Stromal cell of bone marrow (primary cell): ENCODE measurements at regions not wholly inside any gene's neighbourhood (a gene's known extent, or its start where the extent isn't known, plus 50 kb on each side); places are given as distances from the start of the nearest gene placed in this dataset.
A peak's percentile ranks its signal among the peaks of the same experiment; 100 is the strongest.

Source experiments
- DNase-seq: peaks from one replicate; pipeline ENCODE4 v3.0.0-alpha.2; 2012; ENCODE audit warnings: low read depth

DNA sequence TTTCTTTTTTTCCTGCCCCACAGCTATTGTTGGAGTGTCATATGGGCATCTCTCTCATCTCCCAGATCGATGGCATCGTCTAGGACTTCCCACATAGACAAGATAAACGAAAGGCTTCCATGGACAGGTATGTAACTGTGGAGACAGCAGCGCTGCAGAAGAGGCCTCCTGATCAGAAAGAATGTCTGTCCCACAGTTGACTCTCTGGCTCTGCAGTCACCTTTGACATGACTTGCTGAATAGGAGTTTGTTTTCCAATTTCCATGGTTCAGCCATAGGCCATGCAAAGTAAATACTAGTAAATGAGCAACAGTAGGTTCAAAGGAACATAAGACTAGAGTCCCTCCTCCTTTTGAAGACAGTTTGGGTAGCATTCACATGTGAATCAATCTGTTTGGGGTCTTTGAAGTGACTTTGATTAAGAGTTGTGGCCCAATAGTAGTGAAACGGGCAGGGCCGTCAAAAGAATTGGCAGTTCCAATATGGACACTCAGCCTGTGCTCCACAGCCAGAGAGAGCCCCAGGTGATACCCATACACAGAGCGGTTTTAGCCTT is 134.7 kb upstream of the IFNGR1 start:
- DNase-seq = no peak

DNA sequence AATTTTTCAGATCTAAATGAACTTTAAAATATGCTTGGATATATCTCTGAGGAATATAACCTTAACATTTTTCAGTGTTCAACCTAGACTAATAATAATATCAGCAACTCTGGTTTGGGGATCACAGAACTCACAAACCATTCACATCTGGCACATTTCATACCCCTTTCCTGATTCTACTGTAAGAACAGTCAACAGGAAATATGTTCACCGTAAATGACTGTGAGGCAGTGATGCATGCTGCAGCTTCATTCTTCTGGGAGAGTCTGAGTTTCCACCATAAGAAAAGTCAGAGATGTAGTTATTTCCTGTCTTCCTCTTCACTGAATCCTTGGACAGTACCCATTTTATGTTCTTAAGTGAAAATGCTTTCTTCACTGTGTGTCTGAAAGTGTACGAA is 134.2 kb upstream of the IFNGR1 start:
- DNase-seq = no peak

DNA sequence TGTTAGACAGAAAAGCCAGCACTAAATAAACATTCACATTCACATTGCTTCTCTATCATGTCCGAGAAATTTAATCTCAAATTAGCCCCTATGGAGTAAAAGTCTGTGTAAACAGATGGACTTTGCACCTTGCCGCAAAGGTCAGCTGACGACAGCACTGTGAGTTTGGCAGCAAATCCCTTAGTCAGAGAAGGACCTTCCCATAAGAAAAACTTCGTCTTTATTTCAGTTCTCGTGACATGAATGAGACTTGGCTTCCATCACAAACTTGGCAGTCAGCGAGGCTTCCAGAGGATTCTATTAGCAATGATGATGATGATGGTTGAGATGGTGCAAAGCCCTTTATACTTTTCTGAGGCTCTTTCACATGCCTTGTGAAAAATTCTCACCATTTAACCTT is 133.7 kb upstream of the IFNGR1 start:
- DNase-seq = no peak

DNA sequence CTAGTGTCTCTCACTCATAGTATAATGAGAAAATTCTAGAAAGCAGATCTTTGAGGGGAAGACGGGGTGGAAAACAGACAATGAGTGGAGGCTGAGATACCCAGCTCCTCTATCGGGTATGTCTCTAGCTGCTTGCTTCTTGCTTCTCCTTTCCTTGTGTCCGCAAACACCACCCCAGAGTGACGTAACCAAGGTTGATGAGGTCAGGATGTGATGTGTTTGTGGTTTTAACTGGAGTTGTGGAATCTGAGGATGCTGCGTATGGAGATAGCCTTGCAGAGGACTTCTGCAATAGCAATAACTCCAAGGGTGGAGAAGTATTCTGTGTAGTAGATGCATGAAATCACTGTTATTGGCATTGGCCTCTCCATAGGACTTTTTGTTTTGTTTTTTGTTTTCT is 132.7 kb upstream of the IFNGR1 start:
- no peak for DNase-seq

DNA sequence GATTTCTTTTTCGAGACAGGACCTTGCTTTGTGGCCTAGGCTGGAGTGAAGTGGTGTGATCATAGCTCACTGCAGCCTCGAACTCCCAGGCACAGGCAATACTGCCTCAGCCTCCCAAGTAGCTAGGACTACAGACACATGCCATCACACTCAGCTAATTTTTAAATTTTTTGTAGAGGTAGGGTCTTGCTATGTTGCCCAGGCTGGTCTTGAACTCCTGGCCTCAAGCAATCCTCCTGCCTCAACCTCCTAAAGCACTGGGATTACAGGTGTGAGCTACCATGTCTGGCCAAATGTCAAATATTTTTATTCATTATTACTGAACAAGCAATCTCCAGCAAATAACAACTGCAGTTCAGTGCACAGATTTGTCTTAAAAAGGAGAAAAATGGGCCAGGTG is 131.7 kb upstream of the IFNGR1 start:
- no peak for DNase-seq

DNA sequence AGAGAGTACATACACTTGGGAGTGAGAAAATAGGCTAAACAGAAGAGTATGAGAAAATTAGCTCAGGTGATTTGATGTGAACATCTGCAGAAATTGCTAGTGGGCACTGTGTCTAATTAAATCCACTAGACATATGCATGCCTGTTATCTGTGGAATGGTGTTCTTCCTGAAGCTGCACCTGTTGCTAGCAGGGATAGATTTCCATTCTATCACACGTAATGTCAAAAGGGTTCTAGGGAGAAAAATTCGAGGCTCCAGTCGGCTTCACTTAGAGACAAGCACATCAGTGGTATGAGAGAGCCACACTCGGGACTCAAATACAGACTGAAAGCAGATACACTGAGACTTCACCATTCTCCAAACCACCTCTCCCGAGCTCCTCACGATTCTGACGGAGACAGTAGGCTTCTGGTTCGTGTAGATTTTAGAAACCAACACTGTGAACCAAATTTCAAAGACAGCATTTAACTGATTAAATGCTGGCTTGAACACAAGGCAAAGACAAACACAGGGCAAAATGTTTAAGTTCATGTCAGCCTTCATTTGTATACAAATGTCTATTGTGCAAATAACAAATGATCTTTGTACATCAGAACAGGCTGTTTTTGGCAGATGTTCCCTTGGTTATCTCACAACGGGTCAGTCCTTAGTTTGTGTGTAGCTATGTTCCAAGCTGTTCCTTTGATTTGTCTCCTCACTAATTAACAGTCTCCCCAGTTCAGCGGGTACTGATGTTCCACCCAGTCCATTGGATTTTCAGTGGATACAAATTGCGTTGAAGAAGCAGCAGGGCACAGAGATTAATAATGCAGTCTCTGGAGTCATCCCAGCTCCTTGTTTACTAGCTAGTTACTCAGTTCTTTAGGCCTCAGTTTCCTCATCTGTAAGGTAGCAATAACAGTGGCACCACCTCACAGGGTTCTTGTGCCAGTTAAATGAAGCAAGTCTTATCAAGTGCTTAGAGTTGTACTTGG is 131.0 kb upstream of the IFNGR1 start:
- no peak for DNase-seq

DNA sequence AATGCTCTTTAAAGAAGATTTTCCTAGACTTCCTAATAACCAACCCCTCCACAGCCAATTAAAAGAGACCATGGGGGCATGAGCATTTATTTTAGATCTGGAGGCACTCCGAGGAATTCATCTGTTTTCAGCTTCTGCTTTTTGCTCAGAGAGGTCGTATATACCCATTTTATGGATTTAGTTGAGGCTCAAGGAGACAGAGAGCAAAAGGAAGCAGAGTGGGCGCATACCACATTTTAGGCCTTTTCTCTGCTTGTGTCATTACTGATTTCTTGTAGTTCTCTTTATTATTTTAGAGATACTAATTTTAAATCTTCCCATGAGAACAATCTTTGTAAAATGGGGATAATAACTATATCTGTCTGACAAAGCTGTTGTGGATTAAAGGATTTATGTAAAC is 129.6 kb upstream of the IFNGR1 start:
- DNase-seq = no peak

DNA sequence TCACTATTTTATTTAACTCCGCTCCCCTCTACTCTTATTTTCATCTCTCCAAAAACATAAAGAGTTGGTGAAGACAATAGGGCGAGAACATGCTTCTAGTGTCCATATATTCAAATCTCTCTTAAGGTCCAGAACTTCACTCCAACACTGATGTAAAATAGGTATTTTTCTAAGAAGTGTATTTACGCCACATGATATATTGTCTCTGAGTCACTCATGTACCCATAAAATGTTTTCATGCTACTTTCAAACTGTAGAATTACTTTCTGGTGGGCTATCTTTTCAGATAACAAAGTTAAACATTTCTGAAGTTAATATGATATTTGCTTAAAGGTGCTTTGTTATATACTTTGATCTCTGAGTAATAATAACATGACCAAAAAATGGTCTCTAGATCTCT is 124.1 kb upstream of the IFNGR1 start:
- DNase-seq = no peak

DNA sequence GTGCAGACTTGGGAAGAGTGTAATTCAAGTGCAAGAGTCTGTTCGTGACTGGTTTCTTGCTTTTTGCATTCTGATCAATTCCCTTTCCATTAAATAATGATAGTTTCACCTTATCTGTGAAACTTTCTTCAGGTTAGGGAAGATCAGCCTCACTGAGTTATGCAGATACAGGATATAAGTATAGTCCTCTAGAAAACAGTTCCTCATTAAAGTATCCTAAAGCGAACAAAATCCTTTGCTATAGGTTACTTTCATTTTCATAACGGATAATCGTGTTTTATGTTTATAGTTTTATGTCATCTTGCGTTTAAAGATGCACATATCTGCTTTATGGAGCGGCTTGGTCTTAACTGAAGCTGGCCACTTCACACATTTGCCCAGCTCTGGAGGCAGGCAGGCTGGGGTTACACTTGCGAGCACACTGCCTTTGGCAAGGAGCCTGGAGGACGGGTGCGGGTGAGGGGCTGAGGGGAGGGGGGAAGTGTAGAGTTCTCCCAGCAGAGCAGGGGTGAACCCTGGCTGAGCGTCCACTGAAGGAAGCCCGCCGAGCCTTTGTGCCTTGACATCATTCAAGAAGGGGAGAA is 123.5 kb upstream of the IFNGR1 start:
- no peak for DNase-seq

DNA sequence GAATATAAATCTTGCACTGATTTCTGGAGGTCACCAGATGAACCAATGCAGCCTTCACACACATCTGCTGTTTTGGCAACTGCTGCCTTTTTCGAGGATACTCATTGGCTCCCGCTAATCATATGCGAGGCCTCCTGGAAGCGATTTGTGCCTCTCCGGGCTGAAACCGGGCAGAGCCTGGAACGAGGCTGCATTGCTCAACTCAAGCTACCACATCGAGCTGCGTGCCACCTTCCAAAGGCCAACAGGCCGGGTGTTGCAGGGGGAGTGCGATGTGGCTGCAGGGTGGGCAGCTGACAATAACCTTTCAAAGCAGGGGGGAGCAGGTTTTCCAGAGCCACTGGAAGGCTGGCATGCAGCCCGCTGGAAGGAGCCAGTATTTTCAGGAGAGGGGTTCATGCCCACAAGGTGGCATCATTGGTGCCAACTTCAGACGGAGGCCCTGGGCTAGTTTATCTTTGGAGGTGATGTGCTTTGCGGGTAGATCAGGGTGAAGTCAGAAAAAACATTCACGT is 122.6 kb upstream of the IFNGR1 start:
- DNase-seq = no peak

DNA sequence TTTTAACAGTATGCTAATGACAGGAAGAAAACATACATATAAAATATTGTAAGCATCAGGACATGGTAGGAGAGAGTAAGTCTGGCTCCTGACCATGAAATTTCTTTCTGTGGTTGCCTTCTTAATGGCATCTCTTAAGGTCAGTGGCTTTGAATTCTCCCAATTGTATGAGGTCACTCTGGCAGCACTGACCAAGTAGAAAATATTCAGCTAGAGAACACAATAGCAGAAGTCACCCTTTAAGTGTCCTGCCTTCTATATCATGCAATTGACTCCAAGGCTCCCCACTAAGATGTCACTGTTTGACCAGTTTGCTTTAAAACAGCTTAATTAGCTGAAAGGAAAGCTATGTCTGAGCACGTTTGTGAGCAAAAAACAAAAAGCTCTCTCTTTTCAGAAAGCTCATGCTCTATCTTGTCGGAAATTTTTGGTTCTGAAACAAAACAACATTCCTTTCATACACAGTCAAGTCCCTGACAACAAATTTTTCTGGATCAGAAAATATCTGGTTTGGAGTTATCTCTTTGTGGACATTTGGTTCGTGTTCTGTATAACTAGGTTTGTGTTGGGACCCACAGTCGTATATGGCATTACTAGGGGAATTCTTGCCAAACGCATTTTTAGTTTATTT is 120.9 kb upstream of the IFNGR1 start:
- no peak for DNase-seq

DNA sequence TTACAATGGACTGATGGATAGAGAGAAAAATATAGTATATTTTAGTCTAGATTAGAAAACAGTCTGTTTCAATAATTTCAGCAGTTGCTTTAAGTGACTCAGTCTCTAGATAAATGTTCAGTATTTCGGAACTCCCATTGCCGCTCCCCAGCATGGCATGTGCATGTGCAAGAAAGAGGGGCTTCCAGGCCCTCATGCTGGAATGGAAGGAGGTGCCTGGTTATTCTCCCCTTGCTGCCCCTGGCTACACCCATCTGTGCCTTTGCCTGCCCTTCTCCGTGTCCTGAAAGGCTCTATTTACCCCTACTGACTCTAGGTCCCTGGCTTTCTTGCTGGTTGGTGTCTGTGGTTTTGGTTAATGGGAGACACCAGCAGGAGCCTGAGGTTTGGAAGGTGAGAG is 115.7 kb upstream of the IFNGR1 start:
- no peak for DNase-seq

DNA sequence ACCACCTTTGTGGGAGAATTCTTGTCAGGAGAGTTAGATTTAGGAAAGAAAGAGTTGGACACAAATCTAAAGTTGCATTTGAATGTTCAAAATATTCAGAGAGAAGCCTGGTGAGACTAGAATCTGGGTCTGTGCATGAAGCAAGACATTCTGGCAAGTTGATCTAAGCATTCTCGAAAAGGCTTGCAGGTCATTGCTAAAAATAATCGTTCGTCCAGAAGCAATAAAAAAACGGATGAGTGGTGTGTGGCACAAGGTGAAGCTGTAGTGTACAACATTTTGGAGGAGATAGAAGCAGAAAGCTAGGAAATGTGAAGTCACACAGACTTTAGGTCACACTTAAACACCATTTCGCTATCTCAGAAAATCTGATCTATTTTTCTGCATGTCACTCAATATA is 114.9 kb upstream of the IFNGR1 start:
- DNase-seq = no peak

DNA sequence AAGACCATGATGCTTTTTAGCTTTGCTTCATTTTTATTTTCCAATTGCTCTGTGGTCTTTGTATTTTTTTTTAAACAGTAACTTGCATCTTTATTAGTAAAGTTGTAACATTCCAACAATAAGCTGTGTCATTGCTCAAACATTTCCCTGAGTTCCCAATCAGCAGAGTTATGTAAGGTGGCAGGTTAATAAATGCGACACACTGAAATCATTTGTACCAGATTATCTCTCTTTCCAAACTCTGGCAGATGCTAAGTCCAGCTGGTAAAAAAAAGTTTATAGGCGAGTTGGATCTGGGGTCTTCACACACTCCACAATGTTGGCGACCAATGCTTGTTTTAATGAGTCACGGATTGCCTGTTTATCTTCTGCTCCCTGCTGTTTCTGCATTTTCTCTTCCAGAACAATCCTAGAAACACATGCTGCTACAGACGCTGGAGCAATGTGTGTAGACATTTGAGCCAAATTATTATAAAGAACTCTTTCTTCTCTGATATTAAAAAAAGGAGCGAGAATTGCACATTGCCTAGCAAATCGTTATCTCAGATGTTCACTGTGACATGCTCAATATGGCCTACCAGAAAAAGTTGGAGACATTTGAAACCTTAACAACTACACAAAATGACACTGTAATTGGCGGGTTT is 113.6 kb upstream of the IFNGR1 start:
- no peak for DNase-seq

DNA sequence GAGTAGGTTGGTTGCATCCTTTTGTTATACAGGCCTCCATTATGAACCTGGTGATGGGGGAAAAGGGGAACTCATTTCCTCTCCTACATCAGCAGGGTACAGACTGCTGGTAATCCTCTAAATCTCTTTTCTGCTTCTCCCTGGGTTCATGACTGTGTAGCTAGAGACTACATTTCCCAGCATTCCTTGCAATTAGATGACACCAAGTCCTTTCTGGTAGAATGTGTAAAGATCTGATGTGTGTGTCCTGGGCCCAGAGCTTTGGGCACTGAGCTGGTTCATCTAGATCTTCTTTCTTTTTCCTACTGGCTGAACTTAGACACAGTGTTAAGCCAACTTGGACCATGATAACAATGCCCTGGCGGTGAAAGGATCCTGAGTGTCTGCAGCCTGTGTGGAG is 104.7 kb upstream of the IFNGR1 start:
- DNase-seq = no peak

DNA sequence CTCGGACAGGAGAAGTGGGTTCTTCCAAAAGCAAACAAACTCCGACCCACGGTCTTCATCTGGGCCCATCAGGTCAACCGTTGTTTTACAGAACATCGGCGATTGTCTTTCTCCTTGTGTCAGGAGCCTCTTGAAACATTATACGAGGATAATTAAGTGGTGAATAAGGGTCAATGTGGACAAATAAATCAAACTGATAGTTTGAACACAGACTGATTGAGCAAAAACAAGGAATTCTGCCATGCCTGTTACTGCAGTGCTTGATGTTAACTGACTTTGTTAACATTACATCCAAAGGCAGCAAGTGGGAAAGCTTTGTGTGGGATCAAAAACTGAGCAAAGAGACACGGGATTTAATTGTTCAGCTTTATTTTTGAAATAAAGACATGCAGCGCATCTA is 101.1 kb upstream of the IFNGR1 start:
- DNase-seq = no peak

DNA sequence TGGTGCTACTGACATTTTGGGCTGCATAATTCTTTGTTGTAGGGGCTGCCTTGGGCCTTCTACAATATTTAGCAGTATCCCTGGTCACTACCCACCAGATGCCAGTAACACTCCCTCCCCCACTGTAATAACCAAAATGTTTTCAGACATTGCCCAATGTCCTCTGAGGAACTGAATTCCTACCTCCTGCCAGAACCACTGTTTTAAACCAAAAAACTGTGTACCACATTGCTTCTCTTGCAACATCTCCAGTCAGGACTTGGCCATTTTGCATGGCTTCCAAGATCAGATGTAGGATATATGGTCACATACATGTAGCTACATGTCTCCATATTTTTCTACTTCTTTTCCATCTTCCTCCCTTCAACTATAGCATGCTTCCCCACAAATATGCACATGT is 97.4 kb upstream of the IFNGR1 start:
- peak; percentile 31 for DNase-seq

DNA sequence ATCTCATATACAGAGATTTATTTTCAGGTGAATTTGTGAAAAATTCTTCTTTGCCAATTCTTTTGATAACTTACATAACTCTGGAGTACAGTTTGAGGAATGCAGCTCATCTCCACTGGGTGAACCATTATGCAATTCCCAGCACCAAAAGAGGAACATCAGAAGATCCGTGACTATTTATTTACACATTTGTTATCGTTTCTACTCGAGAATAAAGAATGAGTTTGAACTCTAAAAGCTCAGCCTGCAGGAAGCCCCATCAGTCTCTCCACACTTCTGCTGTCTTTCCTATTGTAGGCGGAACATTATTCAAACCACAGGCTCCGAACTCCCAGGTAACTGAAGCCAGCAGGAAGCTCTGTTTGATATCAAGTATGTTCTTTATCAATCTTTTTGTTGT is 95.9 kb upstream of the IFNGR1 start:
- DNase-seq = no peak

DNA sequence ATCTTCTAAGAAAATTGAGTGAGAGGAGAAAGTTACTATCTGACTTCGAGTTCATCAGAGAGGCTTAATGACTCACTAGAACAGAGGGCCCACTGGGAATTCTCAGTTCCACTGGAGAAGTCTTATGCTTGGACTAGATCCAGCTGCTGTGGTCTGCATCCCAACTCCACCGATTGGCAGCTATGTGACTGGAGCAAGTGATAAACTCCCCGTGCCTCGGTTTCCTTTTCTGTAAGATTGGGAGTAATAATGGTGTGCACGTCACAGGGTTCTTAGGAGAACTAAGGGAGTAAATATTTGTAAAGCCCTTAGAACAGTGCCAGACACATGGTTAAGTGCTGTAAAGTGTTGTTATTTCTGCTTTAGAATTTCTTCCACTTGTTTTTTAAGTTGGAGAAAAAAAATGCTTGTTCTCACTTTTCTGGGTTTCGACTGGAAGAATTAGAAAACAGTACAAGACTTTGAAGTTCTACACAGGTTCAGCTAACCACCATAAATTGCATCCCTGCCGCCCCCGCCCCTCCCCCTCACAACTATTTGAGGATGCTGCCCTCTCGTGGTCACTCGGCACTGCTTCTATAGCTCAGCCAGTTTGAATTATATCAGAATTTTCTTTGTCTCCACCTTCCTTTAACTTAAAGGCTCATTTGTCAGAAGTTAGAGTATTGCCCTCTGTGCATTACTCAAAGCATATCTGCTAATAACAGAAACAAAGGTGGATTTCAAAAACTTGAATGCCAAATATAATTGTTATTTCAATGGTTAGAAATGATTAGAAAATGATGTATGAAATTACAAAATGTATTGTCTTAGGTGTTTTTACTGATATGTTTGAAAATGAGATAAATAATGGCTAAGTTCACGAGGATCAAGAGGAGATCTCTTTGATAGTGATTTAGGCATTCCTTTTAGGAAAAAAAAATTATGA is 95.0 kb upstream of the IFNGR1 start:
- peak; percentile 89 for DNase-seq

DNA sequence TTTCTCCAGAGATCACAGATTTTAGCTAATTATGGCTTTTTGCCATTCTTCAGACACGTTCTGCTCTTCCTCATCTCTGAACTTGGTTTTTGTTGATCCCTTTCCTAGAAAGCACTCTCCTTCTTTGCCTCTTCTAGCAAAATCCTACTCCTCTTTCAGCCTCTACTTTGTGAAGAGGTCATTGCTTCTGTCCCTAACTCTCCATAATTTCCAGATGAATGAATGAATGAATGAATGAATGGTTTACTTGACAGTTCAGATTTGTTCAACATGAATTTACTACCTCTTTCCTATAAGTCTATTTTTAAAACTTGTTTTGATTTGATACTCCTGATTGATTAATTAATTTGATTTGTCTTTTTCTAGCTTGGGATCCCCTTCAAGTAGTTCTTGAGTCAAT is 94.0 kb upstream of the IFNGR1 start:
- no peak for DNase-seq

DNA sequence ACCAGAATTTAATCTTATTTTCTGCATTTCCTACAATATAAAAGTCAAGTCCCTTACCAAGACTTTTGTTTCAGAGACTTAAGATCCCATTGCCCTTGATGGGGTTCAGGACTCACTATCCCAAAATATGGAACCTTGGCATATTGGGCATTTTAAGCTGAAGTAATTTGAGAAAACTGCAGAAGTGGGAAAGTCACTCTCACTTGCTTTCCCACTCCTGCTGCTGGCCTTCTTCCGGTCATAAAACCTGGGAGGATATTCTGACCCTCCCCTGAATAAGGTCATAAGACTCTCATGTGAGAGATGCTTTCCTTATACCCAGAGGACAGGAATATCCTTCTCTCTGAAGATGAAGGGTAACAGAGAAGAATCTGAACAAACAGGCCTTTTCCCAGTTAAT is 92.8 kb upstream of the IFNGR1 start:
- no peak for DNase-seq
